Left forelimb (tissue), 1 donor: ENCODE measurements at regions not wholly inside any gene's neighbourhood (a gene's known extent, or its start where the extent isn't known, plus 50 kb on each side); places are given as distances from the start of the nearest gene placed in this dataset.

Source experiments
- DNase-seq: peaks from one replicate; pipeline ENCODE4 v3.0.0-alpha.2; 2018; ENCODE audit warnings: low spot score

DNA sequence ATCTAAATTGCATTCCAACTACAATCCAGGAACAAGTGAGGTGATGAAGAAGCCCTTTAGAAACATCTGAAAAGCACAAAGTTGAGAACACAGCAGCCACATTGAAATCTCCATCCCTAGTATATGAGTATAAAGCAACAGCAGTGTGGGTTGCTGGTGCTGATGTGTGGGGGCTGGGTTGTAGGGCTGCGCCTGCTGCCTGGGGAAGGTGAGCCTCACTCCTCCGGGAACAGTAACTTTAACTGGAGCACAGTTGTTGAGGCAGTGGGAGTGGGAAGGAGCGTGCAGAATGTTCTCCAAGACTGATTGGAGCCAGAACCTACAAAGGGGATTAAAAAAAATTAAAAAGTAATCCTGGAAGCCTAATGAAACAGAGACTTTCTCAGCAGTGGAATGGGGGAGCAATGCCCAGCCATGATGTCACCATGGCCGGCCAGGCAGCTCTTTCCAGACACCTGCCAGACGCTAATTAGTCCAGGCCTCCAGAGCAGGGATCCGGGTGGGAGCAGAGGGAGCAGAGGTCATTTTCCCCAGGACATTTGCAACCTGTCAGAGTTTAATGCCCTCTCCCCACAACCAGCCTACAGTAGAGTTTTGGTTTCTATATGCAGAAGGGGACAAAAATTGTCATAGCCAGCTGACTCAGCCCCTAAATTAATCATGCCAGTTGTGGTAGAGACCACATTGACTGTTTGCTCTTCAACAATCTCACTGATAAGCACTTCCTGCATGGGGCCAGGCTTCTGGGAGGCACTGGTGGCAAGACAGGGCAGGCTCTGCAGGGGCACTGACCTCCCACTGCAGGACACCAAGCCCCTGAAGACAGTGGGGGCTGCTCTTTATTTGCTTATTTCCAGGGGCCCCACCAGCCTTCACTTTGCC, 133.0 kb upstream of the ZNF32 start:
- no peak for DNase-seq

DNA sequence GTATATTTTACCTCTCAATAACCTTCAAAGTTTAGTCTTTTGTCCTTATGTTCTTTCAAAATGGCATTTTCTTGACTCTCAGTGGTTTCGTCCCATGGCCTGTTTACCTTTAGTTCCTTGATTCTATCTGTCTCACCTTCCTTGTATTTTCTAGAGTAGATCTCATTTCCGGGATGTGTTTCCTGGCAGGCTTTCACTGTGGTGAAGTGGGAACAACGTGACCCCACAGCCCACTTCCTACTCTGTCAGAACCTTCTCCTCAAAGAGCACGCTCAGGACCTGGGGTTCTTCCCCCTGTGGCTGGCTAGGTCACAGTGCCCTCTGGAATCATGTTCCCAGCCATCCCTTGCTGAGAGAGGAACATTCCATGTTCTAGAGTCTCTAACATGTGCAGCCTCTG, 129.9 kb upstream of the ZNF32 start:
- DNase-seq = no peak

- no peak for DNase-seq
Measured at GRCh38 chr10:43775384-43775783, 126.7 kb upstream of the ZNF32 start.

- DNase-seq = no peak
Measured at GRCh38 chr10:43774234-43774769, 125.6 kb upstream of the ZNF32 start.

GRCh38 chr10:43773736-43774135, 125.1 kb upstream of the ZNF32 start:
- DNase-seq = no peak

GRCh38 chr10:43772171-43772570, 123.5 kb upstream of the ZNF32 start:
- DNase-seq = no peak

DNA sequence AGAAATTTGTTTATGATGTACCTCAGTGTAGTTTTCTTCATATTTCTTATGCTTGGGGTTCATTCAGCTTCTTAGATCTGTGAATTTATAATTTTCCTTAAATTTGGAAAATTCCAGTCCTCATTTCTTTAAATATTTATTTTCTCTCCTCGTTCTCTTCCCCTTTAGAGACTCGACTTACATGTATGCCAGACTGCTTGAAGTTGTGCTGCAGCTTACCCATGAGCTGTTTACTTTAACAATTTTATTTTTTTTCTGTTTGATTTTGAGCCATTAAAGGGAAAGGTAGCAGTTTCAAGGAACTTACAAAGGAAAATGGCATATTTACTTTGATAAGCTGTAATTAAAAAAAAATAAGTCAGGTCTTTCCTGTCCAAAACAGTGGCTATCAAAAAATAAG, 123.0 kb upstream of the ZNF32 start:
- no peak for DNase-seq

GRCh38 chr10:43765516-43765915, 116.8 kb upstream of the ZNF32 start:
- DNase-seq = no peak

GRCh38 chr10:43763846-43764245, 115.2 kb upstream of the ZNF32 start:
- no peak for DNase-seq

DNA sequence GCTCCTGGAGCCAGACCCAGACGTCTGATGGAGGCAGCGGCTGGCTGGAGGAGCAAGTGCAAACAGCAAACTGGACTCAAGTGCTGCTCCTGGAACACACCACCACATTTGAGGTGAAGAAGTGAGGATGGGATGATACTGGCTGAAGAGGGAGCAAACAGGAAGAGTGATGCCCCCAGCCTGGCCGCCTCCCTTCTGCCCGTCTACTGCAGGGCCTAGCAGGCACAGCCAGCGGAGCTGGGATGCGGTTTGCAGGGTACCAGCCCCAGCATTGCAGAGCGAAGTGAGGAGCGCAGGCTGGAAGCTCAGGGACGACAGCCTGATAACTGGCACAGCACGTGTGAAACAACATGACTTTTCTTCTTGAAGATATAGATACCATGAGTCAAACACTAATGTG, 111.8 kb upstream of the ZNF32 start:
- no peak for DNase-seq

- no peak for DNase-seq
Measured at GRCh38 chr10:43759216-43759615, 110.5 kb upstream of the ZNF32 start.

DNA sequence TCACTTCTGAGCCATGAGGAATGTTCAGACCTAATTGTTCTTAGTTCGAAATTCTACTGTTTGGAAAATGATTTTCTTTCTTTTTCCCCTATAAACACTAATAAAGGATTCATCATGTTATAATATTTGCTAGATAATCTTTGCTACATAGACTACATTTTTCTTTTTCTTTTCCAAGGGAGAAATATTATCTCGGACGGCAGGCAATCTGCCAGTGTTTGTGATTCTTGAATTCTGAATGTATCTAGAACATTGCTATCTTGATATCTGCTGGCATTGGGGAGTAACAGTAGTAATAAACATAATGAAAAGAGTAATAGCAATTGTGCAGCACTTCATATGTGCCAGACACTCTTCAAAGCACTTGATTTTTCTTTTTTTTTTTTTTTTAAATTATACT, 107.7 kb upstream of the ZNF32 start:
- DNase-seq = no peak

- DNase-seq = no peak
Measured at GRCh38 chr10:43754569-43755260, 106.0 kb upstream of the ZNF32 start.

DNA sequence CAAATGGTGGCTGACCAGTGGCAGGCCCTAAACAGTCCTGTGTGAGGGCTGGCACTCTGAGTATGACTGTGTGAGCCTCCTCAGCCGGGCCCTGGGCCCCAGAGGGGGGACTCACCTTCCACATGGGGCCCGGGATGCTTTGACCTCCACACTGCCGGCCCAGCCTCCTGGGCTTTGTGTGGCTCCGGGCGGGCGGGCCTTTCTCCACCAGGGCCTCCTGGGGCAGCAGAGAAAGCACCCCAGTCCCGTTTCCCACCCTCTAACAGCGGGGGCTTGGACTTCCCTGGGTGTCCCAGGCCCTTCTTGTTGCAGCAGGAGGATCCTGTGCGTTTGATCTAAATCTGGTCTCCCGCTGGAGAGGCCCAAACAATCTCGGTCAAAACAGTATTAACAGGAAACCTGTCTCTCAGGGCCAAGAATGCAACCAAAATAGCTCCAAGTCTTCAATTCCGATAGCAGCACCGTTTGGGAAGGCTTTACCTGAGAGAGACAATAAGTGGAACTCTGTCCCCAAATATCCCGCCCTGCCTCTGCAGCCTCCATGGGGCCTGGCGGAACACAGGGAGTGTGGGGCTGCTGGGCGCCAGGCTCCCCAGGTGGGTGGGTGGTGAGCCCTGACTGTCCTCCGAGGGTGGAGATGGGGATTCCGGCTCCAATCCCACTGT, 104.8 kb upstream of the ZNF32 start:
- DNase-seq = no peak

DNA sequence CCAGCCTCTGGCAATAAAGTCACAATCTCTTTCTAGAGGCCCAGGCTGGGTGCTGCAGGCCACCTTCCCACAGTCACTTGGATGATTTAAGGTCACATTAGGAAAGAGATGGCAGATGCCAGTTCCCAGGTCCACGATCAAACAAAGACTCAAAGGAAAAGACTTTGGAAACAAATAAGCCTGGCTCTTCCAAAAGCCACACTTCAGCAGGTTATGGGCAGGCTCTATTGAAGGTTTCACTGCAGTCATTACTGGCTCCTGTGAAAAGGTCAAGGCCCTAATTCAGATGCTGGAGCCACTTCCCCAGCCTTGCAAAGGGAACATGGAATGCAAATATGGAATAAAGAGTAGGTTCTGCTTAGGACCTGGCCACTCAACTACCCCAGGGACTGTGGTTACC, 104.0 kb upstream of the ZNF32 start:
- no peak for DNase-seq

DNA sequence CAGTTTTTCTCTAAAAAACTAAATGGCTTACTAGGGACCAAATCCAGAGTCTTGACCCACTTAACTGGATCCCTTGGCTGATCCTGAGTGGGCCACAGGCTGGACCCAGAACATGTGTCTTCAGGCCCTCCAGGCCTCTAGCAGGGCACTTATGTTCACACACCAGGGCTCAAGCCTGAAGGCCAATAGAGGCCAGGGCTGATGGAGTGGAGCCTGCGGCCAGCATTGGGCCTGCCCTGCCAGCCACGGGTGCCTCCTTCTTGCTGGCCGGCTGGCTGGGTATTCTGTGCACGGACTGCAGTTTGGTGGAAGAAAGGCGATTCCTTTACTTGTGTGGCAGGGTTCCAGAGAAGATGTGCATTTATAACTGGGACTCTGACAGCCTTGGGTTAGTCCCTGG, 103.0 kb upstream of the ZNF32 start:
- no peak for DNase-seq

DNA sequence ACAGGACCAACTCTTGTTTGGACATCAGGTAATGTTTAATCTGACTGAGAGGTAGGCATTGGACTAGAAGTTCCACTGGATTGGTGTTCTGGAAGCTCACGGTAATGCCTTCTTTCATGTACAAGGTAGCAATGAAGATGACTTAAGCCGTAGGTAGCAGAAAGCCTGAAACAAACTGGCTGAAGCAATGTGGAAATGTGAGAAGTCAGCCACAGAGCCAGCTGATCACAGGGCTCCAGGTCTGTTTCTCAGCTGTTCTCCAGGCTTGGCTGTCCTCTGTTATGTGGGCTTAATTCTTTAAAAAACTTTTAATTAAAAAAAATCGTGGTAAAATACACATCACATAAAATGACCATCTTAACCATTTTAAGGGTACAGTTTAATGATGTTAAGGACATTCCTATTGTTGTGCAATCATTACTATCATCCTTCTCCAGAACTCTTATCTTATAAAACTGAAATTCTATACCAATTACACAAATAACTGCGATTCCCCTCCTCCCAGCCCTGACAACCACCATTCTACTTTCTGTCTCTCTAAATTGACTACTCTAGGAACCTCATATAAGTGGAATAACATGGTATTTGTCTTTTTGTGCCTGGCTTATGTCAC, 101.4 kb upstream of the ZNF32 start:
- no peak for DNase-seq

GRCh38 chr10:43749145-43749576, 100.5 kb upstream of the ZNF32 start:
- no peak for DNase-seq

GRCh38 chr10:43748560-43748959, 99.9 kb upstream of the ZNF32 start:
- DNase-seq = no peak

DNA sequence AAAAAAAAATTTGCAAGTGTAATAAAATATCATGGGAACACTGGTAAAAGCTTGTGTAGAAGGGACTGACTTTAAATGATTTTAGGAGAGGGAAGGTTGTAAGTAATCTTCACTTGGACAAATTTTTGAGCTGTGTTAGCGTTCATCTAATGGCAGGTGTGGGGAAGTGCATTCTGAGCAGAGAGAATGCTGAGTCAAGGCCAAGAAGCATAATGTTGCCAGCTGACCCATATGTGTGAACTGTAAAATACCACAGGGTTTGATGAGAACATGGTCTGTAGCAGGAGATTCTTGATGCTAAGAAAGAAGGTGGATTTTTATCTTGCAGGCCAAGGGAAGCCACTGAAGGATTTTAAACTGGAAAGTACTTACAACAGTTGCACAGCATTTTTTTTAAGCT, 98.2 kb upstream of the ZNF32 start:
- DNase-seq = no peak

DNA sequence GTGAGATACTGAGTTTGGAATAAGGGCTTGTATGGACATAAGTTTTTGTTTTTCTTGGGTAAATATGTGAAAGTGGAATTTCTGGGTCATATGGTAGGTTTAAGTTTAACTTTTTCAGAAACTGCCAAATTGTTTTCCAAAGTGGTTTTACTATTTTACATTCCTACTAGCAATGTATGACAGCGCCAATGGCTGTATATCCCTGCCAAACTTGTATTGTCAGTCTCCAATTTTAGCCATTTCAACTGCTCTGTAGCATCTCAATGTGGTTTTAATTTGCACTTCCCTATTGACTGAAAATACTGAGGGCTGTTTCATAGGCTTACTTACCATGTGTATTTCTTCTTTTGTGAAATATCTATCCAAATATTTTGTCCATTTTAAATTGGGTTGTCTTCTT, 90.5 kb upstream of the ZNF32 start:
- DNase-seq = no peak

GRCh38 chr10:43737003-43737402, 88.3 kb upstream of the ZNF32 start:
- DNase-seq = no peak
